ENCODE measurements at regions not wholly inside any gene's neighbourhood (a gene's known extent, or its start where the extent isn't known, plus 50 kb on each side); places are given as distances from the start of the nearest gene placed in this dataset.

DNA sequence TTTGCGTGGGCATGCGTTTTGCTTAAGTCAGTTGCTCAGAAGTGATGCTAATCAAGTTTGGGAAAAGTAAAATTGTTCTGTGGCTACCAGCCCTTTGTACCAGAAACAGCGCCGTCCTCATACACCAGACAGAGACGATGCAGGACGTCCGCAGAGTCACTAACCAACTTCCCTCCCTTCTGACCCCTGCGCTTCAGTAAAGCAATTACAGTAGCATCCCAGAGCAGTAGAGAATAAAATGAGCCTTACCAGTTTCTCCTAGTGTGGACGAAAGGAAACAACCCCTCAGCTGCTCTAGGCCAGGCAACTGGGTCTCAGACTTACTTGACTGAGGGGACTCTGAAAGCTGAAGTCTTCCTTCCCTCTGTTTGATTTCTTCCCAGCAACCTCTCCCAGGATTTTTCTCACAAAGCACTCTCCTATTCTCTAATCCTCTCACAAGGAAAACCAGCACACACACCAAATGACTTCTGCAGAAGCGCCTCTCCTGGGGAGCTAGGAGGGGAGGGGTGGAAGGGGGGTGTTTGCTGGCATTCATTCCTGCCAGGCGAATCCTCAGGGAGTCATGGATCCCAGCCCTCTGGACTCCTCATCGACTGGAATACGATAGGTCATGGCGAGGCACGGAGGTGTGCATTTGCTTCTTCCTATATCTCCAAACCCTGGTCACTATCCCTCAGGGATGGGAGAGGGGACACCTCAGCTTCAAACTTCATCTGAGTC is 56.0 kb upstream of the MID1 start:
- TF ChIP-seq CTCF (conservative IDR thresholded peaks at IDR 0.05; ENCODE audit: low read length) (no peak), EZH2phosphoT487 (IDR thresholded peaks at IDR 0.05; ENCODE audit: borderline replicate concordance) (no peak)
